B cell (primary cell): ENCODE measurements at regions not wholly inside any gene's neighbourhood (a gene's known extent, or its start where the extent isn't known, plus 50 kb on each side); places are given as distances from the start of the nearest gene placed in this dataset.

ENCODE experiments used
- ATAC-seq: fragments of 200-7000 bp; cut with Tn5 transposase; one replicate; pipeline ENCODE4 v1.10.0; 2021; ENCODE audit warnings: low read depth, mild to moderate bottlenecking, moderate number of reproducible peaks, moderate library complexity
- CTCF ChIA-PET: fragments of 350-600 bp; sonication (Branson Sonifier 250); formaldehyde crosslinking; loops from one replicate; lab custom pipeline; 2021; ENCODE audit warnings: antibody characterized with exemption, inconsistent platforms; lab: Charles Lee
- POLR2A ChIA-PET: fragments of 350-600 bp; sonication (Branson Sonifier 250); formaldehyde crosslinking; loops from one replicate; lab custom pipeline; 2021; ENCODE audit warnings: antibody characterized with exemption; lab: Charles Lee
- DNase-seq: peaks from one replicate; pipeline ENCODE4 v3.0.0; 2013
- H2AFZ ChIP-seq: 2 replicates; pipeline ENCODE4 v1.6.1; 2012; ENCODE audit warnings: mild to moderate bottlenecking, low read depth, low read length; ENCODE audit not compliant: insufficient read depth, poor library complexity, severe bottlenecking
- H3K27ac ChIP-seq, 2 donors: 1 replicate in 1 of 2; 2 replicates in 1 of 2; pipeline ENCODE4 v1.5.1; 2012 to 2013; ENCODE audit warnings: low read length in 2 of 2, mild to moderate bottlenecking in 2 of 2, moderate library complexity in 1 of 2
- H3K27me3 ChIP-seq, 4 experiments: fragments of 200-600 bp in 1 of 4; sonication (generic) in 1 of 4; replicated peaks in 1 of 4; 1 replicate in 2 of 4; 2 replicates in 2 of 4; pipeline versions ENCODE4 v1.6.1 to v1.7.0; 2013 to 2016; ENCODE audit warnings: low read length in 3 of 4, mild to moderate bottlenecking in 2 of 4, mixed read lengths in 1 of 4, moderate library complexity in 1 of 4; ENCODE audit not compliant: insufficient read depth in 4 of 4, control insufficient read depth in 3 of 4; ENCODE audit errors: control extremely low read depth in 1 of 4
- H3K36me3 ChIP-seq, 2 experiments: replicated peaks in 1 of 2; 1 replicate in 1 of 2; 2 replicates in 1 of 2; pipeline versions ENCODE4 v1.6.1 to v1.7.1; 2013; ENCODE audit warnings: low read length in 1 of 2; ENCODE audit not compliant: insufficient read depth in 2 of 2, control insufficient read depth in 1 of 2; ENCODE audit errors: control extremely low read depth in 1 of 2, extremely low read depth in 1 of 2
- H3K4me1 ChIP-seq, 2 donors: fragments of 200-600 bp in 1 of 2; sonication (generic) in 1 of 2; 1 replicate in 1 of 2; 2 replicates in 1 of 2; pipeline versions ENCODE4 v1.5.1 to v1.6.1; 2013 to 2017; ENCODE audit warnings: low read length in 2 of 2; ENCODE audit not compliant: control insufficient read depth in 2 of 2, insufficient read depth in 2 of 2
- H3K4me2 ChIP-seq: replicated peaks from 2 replicates; pipeline ENCODE3; 2012; ENCODE audit warnings: mild to moderate bottlenecking, low read depth, low read length; ENCODE audit not compliant: poor library complexity, severe bottlenecking
- H3K4me3 ChIP-seq, 5 experiments: fragments of 200-600 bp in 1 of 5; sonication (generic) in 1 of 5; 1 replicate in 3 of 5; 2 replicates in 2 of 5; pipeline versions ENCODE4 v1.5.1 to v1.7.0; 2011 to 2016; ENCODE audit warnings: low read length in 4 of 5, mild to moderate bottlenecking in 4 of 5, low read depth in 2 of 5, control low read depth in 1 of 5, moderate library complexity in 1 of 5; ENCODE audit not compliant: insufficient read depth in 1 of 5; ENCODE audit errors: control extremely low read depth in 1 of 5, extremely low read depth in 1 of 5
- H3K79me2 ChIP-seq: fragments of 200-600 bp; sonication (generic); one replicate; pipeline ENCODE4 v1.6.0; 2016; ENCODE audit warnings: low read length; ENCODE audit not compliant: control insufficient read depth, insufficient read depth
- H3K9ac ChIP-seq: fragments of 200-600 bp; sonication (generic); 2 replicates; pipeline ENCODE4 v1.6.1; 2017; ENCODE audit warnings: mild to moderate bottlenecking, low read length, moderate library complexity
- H3K9me3 ChIP-seq, 3 donors: one replicate each; pipeline versions ENCODE4 v1.6.1 to v1.7.1; 2013; ENCODE audit warnings: low read length in 2 of 3; ENCODE audit not compliant: control insufficient read depth in 2 of 3, insufficient read depth in 1 of 3; ENCODE audit errors: control extremely low read depth in 1 of 3
- H4K20me1 ChIP-seq: 2 replicates; pipeline ENCODE4 v1.6.0; 2012; ENCODE audit warnings: mild to moderate bottlenecking, low read length; ENCODE audit not compliant: insufficient read depth, control insufficient read depth, poor library complexity, severe bottlenecking
- H3K27ac Mint-ChIP-seq: one replicate; pipeline ENCODE4 v1.8.0; 2021; ENCODE audit warnings: mixed read lengths
- H3K27me3 Mint-ChIP-seq: one replicate; pipeline ENCODE4 v1.8.0; 2021; ENCODE audit warnings: mixed read lengths
- H3K4me1 Mint-ChIP-seq: one replicate; pipeline ENCODE4 v1.8.0; 2021; ENCODE audit warnings: mixed read lengths
- H3K4me3 Mint-ChIP-seq: one replicate; pipeline ENCODE4 v1.8.0; 2021; ENCODE audit warnings: mixed read lengths
- H3K9me3 Mint-ChIP-seq: one replicate; pipeline ENCODE4 v1.8.0; 2022; ENCODE audit warnings: mixed read lengths; ENCODE audit not compliant: insufficient read depth
- CTCF ChIP-seq: fragments of 200-600 bp; IDR thresholded peaks from one replicate; pipeline ENCODE4 v1.8.0; 2022; ENCODE audit warnings: antibody characterized with exemption, mild to moderate bottlenecking
- EZH2 ChIP-seq: IDR thresholded peaks from 2 replicates; pipeline ENCODE4 v1.6.1; 2012; ENCODE audit warnings: borderline replicate concordance, low read depth, mild to moderate bottlenecking, moderate library complexity, low read length; ENCODE audit not compliant: insufficient read depth, poor library complexity, severe bottlenecking
- WGBS: methylation state at CpG from one replicate; pipeline ENCODE4 v1.1.5; 2013; ENCODE audit warnings: missing lambda C conversion rate; ENCODE audit not compliant: insufficient coverage; 5-methylcytosine and 5-hydroxymethylcytosine counted together
- intact Hi-C: fragments of 100-400 bp; cut with micrococcal nuclease; formaldehyde crosslinking; loops from one replicate; pipeline ENCODE4 v1.10.0; 2022

GRCh38 chr4:174423257-174423944 is 98.9 kb downstream of the HPGD start:
- Mint-ChIP-seq H3K4me1 (peaks cover 17% of the 10 kb centered on the region), H3K27me3 (no peaks in the 10 kb centered on the region), H3K4me3 (peak overlapping the region; percentile 43), H3K27ac (no peak overlapping the region), H3K9me3 (no peaks in the 10 kb centered on the region)
- Histone ChIP-seq H3K79me2 (no peaks in the 10 kb centered on the region), H3K4me2 (peak overlapping the region; percentile 54), H3K27me3 (no peaks in the 10 kb centered on the region), H4K20me1 (no peaks in the 10 kb centered on the region), H3K27ac (no peak overlapping the region), H3K36me3 (no peaks in the 10 kb centered on the region), H3K4me1 (peaks cover 7 to 19% of the 10 kb centered on the region in 2 donors), H2AFZ (peak overlapping the region; percentile 8), H3K9ac (no peak overlapping the region), H3K9me3 (no peaks in the 10 kb centered on the region), H3K4me3 (no peak overlapping the region)
- ATAC-seq: no peak
- DNase-seq: peak; percentile 5
- WGBS: 0% methylated on average over 2 of the region's 6 CpGs
- CTCF ChIA-PET: no interaction called here
- intact Hi-C loops: no loop called here
- POLR2A ChIA-PET: no interaction called here
- TF ChIP-seq CTCF (no peak), EZH2 (no peak)

- H3K4me3 Mint-ChIP-seq: no peak overlapping the region
Measured at GRCh38 chr4:174422893-174423256, 99.4 kb downstream of the HPGD start.

More at GRCh38 chr4:174422893-174423256, 99.4 kb downstream of the HPGD start:
- Mint-ChIP-seq H3K4me1 (peaks cover 17% of the 10 kb centered on the region), H3K27ac (no peak overlapping the region), H3K27me3 (no peaks in the 10 kb centered on the region), H3K9me3 (no peaks in the 10 kb centered on the region)
- ATAC-seq (no peak), DNase-seq (no peak)
- intact Hi-C loops: no loop called here
- CTCF ChIA-PET: no interaction called here
- H3K4me2 ChIP-seq: peak overlapping the region; percentile 54
- no peak overlapping the region for H3K4me3 ChIP-seq
- no peak overlapping the region for H3K9ac ChIP-seq
- no peak for TF ChIP-seq CTCF
- TF ChIP-seq EZH2: no peak
- no peaks in the 10 kb centered on the region for H3K79me2 ChIP-seq
- H3K27ac ChIP-seq: no peak overlapping the region
- H3K27me3 ChIP-seq: no peaks in the 10 kb centered on the region
- H3K4me1 ChIP-seq: peaks cover 7 to 19% of the 10 kb centered on the region in 2 donors
- H3K36me3 ChIP-seq: no peaks in the 10 kb centered on the region
- POLR2A ChIA-PET: no interaction called here
- no peaks in the 10 kb centered on the region for H3K9me3 ChIP-seq
- H2AFZ ChIP-seq: peak overlapping the region; percentile 8
- no peaks in the 10 kb centered on the region for H4K20me1 ChIP-seq
